Keratinocyte (primary cell): ENCODE measurements at regions not wholly inside any gene's neighbourhood (a gene's known extent, or its start where the extent isn't known, plus 50 kb on each side); places are given as distances from the start of the nearest gene placed in this dataset.

Experiments used
- DNase-seq: peaks from one replicate; pipeline ENCODE4 v3.0.0-alpha.2; 2011; ENCODE audit warnings: low read depth, missing footprints, low spot score
- FAIRE-seq: peaks from 2 replicates; lab custom pipeline; 2011; peaks lifted over from hg19 to GRCh38; lab: Jason Lieb, UNC
- H2AFZ ChIP-seq: 2 replicates; pipeline ENCODE4 v1.6.0; 2012; ENCODE audit warnings: low read length, control low read depth, inconsistent platforms; ENCODE audit not compliant: control insufficient read depth
- H3K27ac ChIP-seq: 2 replicates; pipeline ENCODE4 v1.5.1; 2011; ENCODE audit warnings: low read length; ENCODE audit not compliant: control insufficient read depth, insufficient read depth
- H3K27me3 ChIP-seq: 3 replicates; pipeline ENCODE4 v1.6.0; 2011; ENCODE audit warnings: low read length; ENCODE audit not compliant: control insufficient read depth, insufficient read depth; ENCODE audit errors: extremely low read depth
- H3K36me3 ChIP-seq, 2 experiments: 2 replicates in 1 of 2; 3 replicates in 1 of 2; pipeline ENCODE4 v1.5.1; 2011; ENCODE audit warnings: low read length in 2 of 2, mild to moderate bottlenecking in 1 of 2; ENCODE audit not compliant: control insufficient read depth in 2 of 2, insufficient read depth in 2 of 2; ENCODE audit errors: extremely low read depth in 1 of 2
- H3K4me1 ChIP-seq: 3 replicates; pipeline ENCODE4 v1.5.1; 2011; ENCODE audit warnings: low read length; ENCODE audit not compliant: control insufficient read depth, insufficient read depth; ENCODE audit errors: extremely low read depth
- H3K4me2 ChIP-seq: 3 replicates; pipeline ENCODE4 v1.6.0; 2011; ENCODE audit warnings: low read depth, low read length; ENCODE audit not compliant: control insufficient read depth, insufficient read depth; ENCODE audit errors: extremely low read depth
- H3K4me3 ChIP-seq, 3 experiments: fragments of 200-600 bp in 1 of 3; sonication (generic) in 1 of 3; 2 replicates in 2 of 3; 3 replicates in 1 of 3; pipeline ENCODE4 v1.5.1; 2011 to 2016; ENCODE audit warnings: low read length in 3 of 3, mild to moderate bottlenecking in 3 of 3, control low read depth in 2 of 3, inconsistent platforms in 1 of 3, low read depth in 1 of 3, mixed read lengths in 1 of 3, mixed run types in 1 of 3, moderate library complexity in 1 of 3; ENCODE audit not compliant: control insufficient read depth in 2 of 3, insufficient read depth in 2 of 3; ENCODE audit errors: extremely low read depth in 1 of 3
- H3K79me2 ChIP-seq: 2 replicates; pipeline ENCODE4 v1.6.0; 2012; ENCODE audit warnings: low read length; ENCODE audit not compliant: control insufficient read depth, insufficient read depth
- H3K9ac ChIP-seq: 3 replicates; pipeline ENCODE4 v1.6.0; 2011; ENCODE audit warnings: low read length; ENCODE audit not compliant: control insufficient read depth, insufficient read depth; ENCODE audit errors: extremely low read depth
- H3K9me1 ChIP-seq: 3 replicates; pipeline ENCODE4 v1.6.0; 2011; ENCODE audit warnings: low read length; ENCODE audit not compliant: control insufficient read depth, insufficient read depth; ENCODE audit errors: extremely low read depth
- H3K9me3 ChIP-seq: 2 replicates; pipeline ENCODE4 v1.5.1; 2012; ENCODE audit warnings: low read depth, low read length; ENCODE audit not compliant: control insufficient read depth
- H4K20me1 ChIP-seq: 3 replicates; pipeline ENCODE4 v1.6.0; 2011; ENCODE audit warnings: low read length; ENCODE audit not compliant: control insufficient read depth, insufficient read depth; ENCODE audit errors: extremely low read depth
- EZH2 ChIP-seq: IDR thresholded peaks from one replicate; pipeline ENCODE4 v1.6.1; 2012; ENCODE audit warnings: inconsistent platforms, mild to moderate bottlenecking, low read length, moderate library complexity
- dilution Hi-C: fragments of 300-500 bp; cut with MboI; formaldehyde crosslinking; loops from one replicate; pipeline ENCODE4 v1.7.0; 2020; ENCODE audit warnings: low sequenced_read_pairs; ENCODE audit not compliant: extremely low pct_ligation_motif_present
- TF ChIP-seq, protein P1 (sequence below), 3 experiments: IDR thresholded peaks in 1 of 3; conservative IDR thresholded peaks in 1 of 3; optimal IDR thresholded peaks in 1 of 3; 2 replicates in 2 of 3; 3 replicates in 1 of 3; pipeline versions ENCODE3 to v1.5.1; 2011; ENCODE audit warnings: low read length in 3 of 3, mild to moderate bottlenecking in 3 of 3, moderate library complexity in 2 of 3, control low read depth in 1 of 3, inconsistent platforms in 1 of 3; ENCODE audit not compliant: insufficient read depth in 2 of 3; ENCODE audit errors: extremely low read depth in 1 of 3

DNA sequence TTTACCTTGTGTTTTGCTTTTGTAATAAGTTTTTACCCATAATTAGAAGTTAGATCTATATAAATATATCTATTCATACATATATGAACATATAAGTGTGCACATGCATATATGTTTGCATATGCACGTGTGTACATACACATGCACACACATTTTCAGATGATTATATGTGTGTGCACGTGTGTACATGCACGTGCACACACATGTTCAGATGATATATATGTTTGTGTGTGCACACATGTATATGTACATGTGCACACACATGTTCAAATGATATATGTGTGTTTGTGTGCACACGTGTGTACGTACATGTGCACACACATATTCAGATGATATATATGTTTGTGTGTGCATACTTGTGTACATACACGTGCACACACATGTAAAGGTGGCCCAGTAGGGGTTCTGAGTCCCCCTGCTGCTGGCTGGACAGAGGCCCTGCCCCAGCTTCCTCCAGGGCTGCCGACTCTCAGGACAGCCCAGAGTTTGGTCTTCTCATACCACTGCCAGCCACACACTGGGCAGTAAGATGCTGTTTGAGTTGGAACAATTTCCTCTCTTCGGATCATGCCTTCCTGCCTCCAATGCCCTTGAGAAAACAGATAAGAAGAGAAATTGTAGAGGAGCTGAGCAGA lies 252.3 kb upstream of the PPP2R2D start:
- Histone ChIP-seq H3K9me3 (peaks cover 9% of the 10 kb centered on the region), H3K4me1 (no peaks in the 10 kb centered on the region), H3K9me1 (no peaks in the 10 kb centered on the region), H3K4me3 (no peak overlapping the region), H3K27ac (no peak overlapping the region), H3K27me3 (no peaks in the 10 kb centered on the region), H3K79me2 (no peaks in the 10 kb centered on the region), H3K4me2 (no peak overlapping the region), H3K9ac (no peak overlapping the region), H4K20me1 (no peaks in the 10 kb centered on the region), H3K36me3 (no peaks in the 10 kb centered on the region), H2AFZ (no peak overlapping the region)
- dilution Hi-C loops: no loop called here
- DNase-seq: no peak
- no peak for FAIRE-seq
- TF ChIP-seq EZH2: no peak
- TF ChIP-seq, protein P1, sequence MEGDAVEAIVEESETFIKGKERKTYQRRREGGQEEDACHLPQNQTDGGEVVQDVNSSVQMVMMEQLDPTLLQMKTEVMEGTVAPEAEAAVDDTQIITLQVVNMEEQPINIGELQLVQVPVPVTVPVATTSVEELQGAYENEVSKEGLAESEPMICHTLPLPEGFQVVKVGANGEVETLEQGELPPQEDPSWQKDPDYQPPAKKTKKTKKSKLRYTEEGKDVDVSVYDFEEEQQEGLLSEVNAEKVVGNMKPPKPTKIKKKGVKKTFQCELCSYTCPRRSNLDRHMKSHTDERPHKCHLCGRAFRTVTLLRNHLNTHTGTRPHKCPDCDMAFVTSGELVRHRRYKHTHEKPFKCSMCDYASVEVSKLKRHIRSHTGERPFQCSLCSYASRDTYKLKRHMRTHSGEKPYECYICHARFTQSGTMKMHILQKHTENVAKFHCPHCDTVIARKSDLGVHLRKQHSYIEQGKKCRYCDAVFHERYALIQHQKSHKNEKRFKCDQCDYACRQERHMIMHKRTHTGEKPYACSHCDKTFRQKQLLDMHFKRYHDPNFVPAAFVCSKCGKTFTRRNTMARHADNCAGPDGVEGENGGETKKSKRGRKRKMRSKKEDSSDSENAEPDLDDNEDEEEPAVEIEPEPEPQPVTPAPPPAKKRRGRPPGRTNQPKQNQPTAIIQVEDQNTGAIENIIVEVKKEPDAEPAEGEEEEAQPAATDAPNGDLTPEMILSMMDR (optimal IDR thresholded peaks at IDR 0.05 in 1 of 3, IDR thresholded peaks at IDR 0.05 in 1 of 3, conservative IDR thresholded peaks at IDR 0.05 in 1 of 3; ENCODE audit: extremely low read depth in 1 of 3, insufficient read depth in 2 of 3, low read length in 3 of 3): no peak

GRCh38 chr10:131649617-131650016 lies 251.2 kb upstream of the PPP2R2D start:
- no peak overlapping the region for H3K9ac ChIP-seq
- no peak for DNase-seq
- TF ChIP-seq, protein P1 (optimal IDR thresholded peaks at IDR 0.05 in 1 of 3, IDR thresholded peaks at IDR 0.05 in 1 of 3, conservative IDR thresholded peaks at IDR 0.05 in 1 of 3; ENCODE audit: extremely low read depth in 1 of 3, insufficient read depth in 2 of 3, low read length in 3 of 3): no peak
- TF ChIP-seq EZH2: no peak
- H4K20me1 ChIP-seq: no peaks in the 10 kb centered on the region
- H3K9me1 ChIP-seq: no peaks in the 10 kb centered on the region
- no peak overlapping the region for H2AFZ ChIP-seq
- no peak for FAIRE-seq
- dilution Hi-C loops: no loop called here
- H3K27me3 ChIP-seq: no peaks in the 10 kb centered on the region
- H3K4me3 ChIP-seq: no peak overlapping the region
- H3K4me2 ChIP-seq: no peak overlapping the region
- no peaks in the 10 kb centered on the region for H3K36me3 ChIP-seq
- H3K4me1 ChIP-seq: no peaks in the 10 kb centered on the region
- H3K27ac ChIP-seq: no peak overlapping the region
- H3K79me2 ChIP-seq: no peaks in the 10 kb centered on the region
- peaks cover 16% of the 10 kb centered on the region for H3K9me3 ChIP-seq
